Common myeloid progenitor, CD34-positive (primary cell): ENCODE measurements at regions not wholly inside any gene's neighbourhood (a gene's known extent, or its start where the extent isn't known, plus 50 kb on each side); places are given as distances from the start of the nearest gene placed in this dataset.

Source experiments
- CTCF ChIA-PET: fragments of 350-600 bp; sonication (Branson Sonifier 250); formaldehyde crosslinking; loops from one replicate; lab custom pipeline; 2021; ENCODE audit warnings: antibody characterized with exemption; lab: Charles Lee
- POLR2A ChIA-PET: fragments of 350-600 bp; sonication (Branson Sonifier 250); formaldehyde crosslinking; loops from one replicate; lab custom pipeline; 2021; ENCODE audit warnings: antibody characterized with exemption; lab: Charles Lee
- DNase-seq, 3 donors: peaks; one replicate each; pipeline versions ENCODE4 v3.0.0 to v3.0.0-alpha.2; 2013
- H3K27ac ChIP-seq, 2 experiments: 1 replicate in 1 of 2; 2 replicates in 1 of 2; pipeline ENCODE4 v1.7.0; 2013; ENCODE audit warnings: inconsistent platforms in 2 of 2, low read length in 2 of 2, mild to moderate bottlenecking in 2 of 2, low read depth in 1 of 2, moderate library complexity in 1 of 2; ENCODE audit not compliant: severe bottlenecking in 2 of 2, insufficient read depth in 1 of 2, poor library complexity in 1 of 2
- H3K27me3 ChIP-seq, 5 experiments: replicated peaks in 2 of 5; 1 replicate in 3 of 5; 2 replicates in 2 of 5; pipeline versions ENCODE4 v1.6.1 to v1.7.0; 2013; ENCODE audit warnings: low read length in 4 of 5, mild to moderate bottlenecking in 2 of 5, moderate library complexity in 2 of 5, inconsistent platforms in 1 of 5; ENCODE audit not compliant: insufficient read depth in 5 of 5, control insufficient read depth in 4 of 5
- H3K36me3 ChIP-seq, 4 experiments: 1 replicate in 2 of 4; 2 replicates in 2 of 4; pipeline versions ENCODE4 v1.6.1 to v1.7.0; 2013; ENCODE audit warnings: low read length in 3 of 4, control low read depth in 1 of 4, mild to moderate bottlenecking in 1 of 4; ENCODE audit not compliant: control insufficient read depth in 4 of 4, insufficient read depth in 4 of 4
- H3K4me1 ChIP-seq, 4 experiments: 1 replicate in 3 of 4; 2 replicates in 1 of 4; pipeline versions ENCODE4 v1.6.1 to v1.7.1; 2013; ENCODE audit warnings: low read length in 3 of 4, mild to moderate bottlenecking in 3 of 4, control low read depth in 1 of 4, inconsistent platforms in 1 of 4, moderate library complexity in 1 of 4; ENCODE audit not compliant: control insufficient read depth in 4 of 4, insufficient read depth in 4 of 4; ENCODE audit errors: control extremely low read depth in 1 of 4
- H3K4me3 ChIP-seq, 7 experiments: 1 replicate in 4 of 7; 2 replicates in 3 of 7; pipeline versions ENCODE4 v1.5.1 to v1.7.0; 2013; ENCODE audit warnings: mild to moderate bottlenecking in 7 of 7, low read length in 6 of 7, moderate library complexity in 6 of 7, inconsistent platforms in 2 of 7, low read depth in 2 of 7, control low read depth in 1 of 7; ENCODE audit not compliant: insufficient read depth in 4 of 7, control insufficient read depth in 1 of 7; ENCODE audit errors: extremely low read depth in 1 of 7
- H3K9me3 ChIP-seq, 5 experiments: 1 replicate in 4 of 5; 2 replicates in 1 of 5; pipeline versions ENCODE4 v1.6.1 to v1.7.1; 2013; ENCODE audit warnings: low read length in 4 of 5, mild to moderate bottlenecking in 2 of 5, inconsistent platforms in 1 of 5, low read depth in 1 of 5, moderate library complexity in 1 of 5; ENCODE audit not compliant: control insufficient read depth in 4 of 5, insufficient read depth in 2 of 5; ENCODE audit errors: control extremely low read depth in 1 of 5
- WGBS: methylation state at CpG from one replicate; pipeline ENCODE4 v1.1.5; 2013; ENCODE audit not compliant: insufficient coverage; 5-methylcytosine and 5-hydroxymethylcytosine counted together

DNA sequence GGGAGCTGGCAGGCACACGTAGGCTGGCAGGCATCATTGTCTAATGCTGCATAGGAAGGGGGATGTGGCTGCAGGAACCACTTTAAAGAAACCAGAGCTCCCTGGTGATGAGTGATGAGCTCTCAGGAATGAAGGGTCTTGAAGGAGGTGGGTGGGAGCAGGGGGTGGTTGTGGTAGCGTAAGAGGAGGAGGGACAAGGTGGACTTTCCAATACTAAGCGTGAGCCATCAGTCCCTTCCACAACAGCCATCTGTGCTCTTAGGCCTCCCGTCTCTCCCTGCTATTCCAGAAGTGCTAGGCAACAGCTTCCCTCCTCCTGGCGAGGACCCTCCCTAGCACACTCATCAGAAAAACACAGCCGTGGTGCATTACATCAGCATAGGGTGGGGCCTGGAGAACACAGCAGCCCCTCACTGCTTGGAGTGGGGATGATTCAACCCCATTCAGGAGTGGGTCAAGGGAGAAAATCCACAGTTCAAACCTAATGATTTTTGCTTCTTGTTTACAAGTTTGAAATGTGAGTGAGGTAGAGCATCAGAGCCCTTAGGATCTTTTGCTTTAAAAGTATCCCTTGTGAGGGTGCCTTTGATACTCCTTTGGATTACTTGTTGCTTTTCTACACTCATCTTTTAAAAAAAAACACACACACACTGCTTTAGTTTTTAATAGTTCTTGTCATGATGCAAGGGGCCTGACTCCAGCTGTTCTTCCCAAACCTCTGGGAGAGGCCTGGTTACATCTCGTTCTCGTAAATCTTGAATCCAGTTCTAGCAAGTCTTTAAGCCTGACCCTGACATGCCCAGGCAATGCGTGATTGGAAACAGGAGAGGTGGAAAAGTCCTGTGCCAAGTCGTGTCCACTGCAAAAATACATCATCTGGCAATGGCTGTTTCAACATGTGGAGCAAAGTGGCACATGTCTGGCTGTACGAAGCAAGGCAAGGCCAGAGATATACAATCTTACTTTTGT lies 356.4 kb upstream of the DDHD1 start:
- no peak for DNase-seq
- 81% methylated on average over 6 of the region's 11 CpGs for WGBS
- no peaks in the 10 kb centered on the region for H3K27me3 ChIP-seq
- no peaks in the 10 kb centered on the region for H3K36me3 ChIP-seq
- POLR2A ChIA-PET: no interaction called here
- CTCF ChIA-PET: no interaction called here
- H3K4me3 ChIP-seq: no peak overlapping the region
- H3K9me3 ChIP-seq: peaks cover 0 to 3% (median 0%) of the 10 kb centered on the region in 5 experiments
- H3K4me1 ChIP-seq: peaks cover 0 to 1% (median 0%) of the 10 kb centered on the region in 4 experiments
- H3K27ac ChIP-seq: no peak overlapping the region

DNA sequence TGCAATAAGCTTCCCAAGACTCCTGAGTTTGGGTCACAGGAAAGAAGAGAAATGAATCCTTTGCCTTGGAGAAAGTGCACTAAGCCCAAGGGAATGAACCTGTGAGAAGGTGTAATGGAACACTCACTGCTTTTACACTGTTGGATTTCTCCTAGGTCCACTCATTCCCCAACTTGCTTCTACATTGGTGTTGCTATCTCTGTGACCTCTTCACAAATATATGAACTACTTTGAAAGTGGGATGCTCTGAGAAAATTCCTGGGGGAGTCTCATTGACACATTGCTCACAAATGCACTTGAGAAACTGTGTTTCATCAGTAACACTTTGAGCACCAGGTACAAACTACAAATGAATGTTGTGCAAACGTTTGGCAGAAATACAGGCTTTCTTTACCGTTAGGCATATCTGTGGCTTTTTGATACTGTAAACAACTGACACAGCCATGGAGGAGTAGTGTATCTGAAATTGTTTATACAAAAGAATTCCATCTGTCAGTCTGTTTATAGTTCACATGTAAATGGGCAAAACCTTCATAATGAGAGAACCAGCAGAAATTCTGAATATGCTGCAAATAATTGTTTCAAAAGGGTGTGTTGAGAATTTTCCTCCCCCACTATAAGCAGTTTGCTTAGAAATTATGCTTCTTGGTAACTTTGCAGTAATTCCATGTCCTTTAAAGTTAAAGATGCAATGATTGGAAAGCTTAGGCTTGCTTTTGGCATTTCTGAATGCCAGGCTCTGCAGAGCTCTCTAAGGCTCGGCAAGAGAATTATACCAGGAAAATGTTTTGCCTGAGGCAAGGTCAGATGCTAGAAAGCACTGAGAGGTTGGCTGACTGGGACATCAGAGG lies 348.5 kb upstream of the DDHD1 start:
- no peak overlapping the region for H3K27ac ChIP-seq
- no peaks in the 10 kb centered on the region for H3K27me3 ChIP-seq
- peaks cover 0 to 16% (median 5%) of the 10 kb centered on the region in 5 experiments for H3K9me3 ChIP-seq
- ChIA-PET POLR2A (no interaction called here), CTCF (no interaction called here)
- H3K36me3 ChIP-seq: no peaks in the 10 kb centered on the region
- H3K4me1 ChIP-seq: no peaks in the 10 kb centered on the region
- no peak overlapping the region for H3K4me3 ChIP-seq
- WGBS: 100% methylated on average over 3 of the region's 3 CpGs
- DNase-seq: no peak

- Histone ChIP-seq H3K9me3 (peaks cover 0 to 16% (median 5%) of the 10 kb centered on the region in 5 experiments), H3K36me3 (no peaks in the 10 kb centered on the region), H3K27me3 (no peaks in the 10 kb centered on the region), H3K4me3 (no peak overlapping the region), H3K27ac (no peak overlapping the region), H3K4me1 (no peaks in the 10 kb centered on the region)
- ChIA-PET POLR2A (no interaction called here), CTCF (no interaction called here)
- no peak for DNase-seq
- no CpG with 5 or more reads among the region's 1 CpG for WGBS
Measured at GRCh38 chr14:53500191-53500590, 347.1 kb upstream of the DDHD1 start.

GRCh38 chr14:53496668-53497067 lies 343.5 kb upstream of the DDHD1 start:
- WGBS: 100% methylated on average over 1 of the region's 2 CpGs
- ChIA-PET POLR2A (no interaction called here), CTCF (no interaction called here)
- H3K9me3 ChIP-seq: no peaks in the 10 kb centered on the region
- no peaks in the 10 kb centered on the region for H3K36me3 ChIP-seq
- H3K4me3 ChIP-seq: no peak overlapping the region
- H3K4me1 ChIP-seq: no peaks in the 10 kb centered on the region
- no peaks in the 10 kb centered on the region for H3K27me3 ChIP-seq
- no peak overlapping the region for H3K27ac ChIP-seq
- DNase-seq: no peak

DNA sequence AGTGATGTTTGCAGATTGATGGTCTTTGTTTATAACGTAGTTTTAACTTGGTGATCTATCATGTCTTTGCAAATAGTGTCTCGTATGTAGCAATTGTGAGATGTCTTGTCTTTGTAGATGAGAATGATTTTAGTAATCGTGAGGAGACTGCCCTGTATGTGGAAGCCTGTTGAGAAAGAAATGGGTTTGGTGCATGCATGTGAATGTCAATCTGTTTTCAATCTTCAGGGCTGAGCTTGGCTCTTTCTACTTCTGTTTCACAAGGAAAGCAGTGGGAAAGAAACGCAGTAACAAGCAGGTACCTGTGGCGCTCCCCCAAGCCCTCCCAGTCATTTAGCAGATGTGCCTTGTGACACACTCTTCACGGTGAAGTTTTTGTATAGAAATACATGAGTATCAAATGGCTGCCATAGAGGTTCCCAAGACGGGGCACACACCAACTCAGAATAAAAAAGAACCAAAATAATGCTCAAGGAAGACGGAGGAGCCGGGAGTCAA lies 342.8 kb upstream of the DDHD1 start:
- Histone ChIP-seq H3K4me3 (no peak overlapping the region), H3K27ac (no peak overlapping the region), H3K27me3 (no peaks in the 10 kb centered on the region), H3K9me3 (no peaks in the 10 kb centered on the region), H3K36me3 (no peaks in the 10 kb centered on the region), H3K4me1 (no peaks in the 10 kb centered on the region)
- CTCF ChIA-PET: no interaction called here
- POLR2A ChIA-PET: no interaction called here
- WGBS: 96% methylated on average over 7 of the region's 9 CpGs
- no peak for DNase-seq

GRCh38 chr14:53494587-53494986 lies 341.5 kb upstream of the DDHD1 start:
- no CpG with 5 or more reads among the region's 1 CpG for WGBS
- CTCF ChIA-PET: no interaction called here
- POLR2A ChIA-PET: no interaction called here

More at GRCh38 chr14:53494587-53494986, 341.5 kb upstream of the DDHD1 start:
- no peak overlapping the region for H3K4me3 ChIP-seq
- H3K4me1 ChIP-seq: no peaks in the 10 kb centered on the region
- no peaks in the 10 kb centered on the region for H3K36me3 ChIP-seq
- no peaks in the 10 kb centered on the region for H3K27me3 ChIP-seq
- no peak for DNase-seq
- H3K27ac ChIP-seq: no peak overlapping the region
- H3K9me3 ChIP-seq: no peaks in the 10 kb centered on the region
